Parathyroid adenoma (tissue), 2 donors: ENCODE measurements at regions not wholly inside any gene's neighbourhood (a gene's known extent, or its start where the extent isn't known, plus 50 kb on each side); places are given as distances from the start of the nearest gene placed in this dataset.
"Not testable (repeated sequence)": the region's sequence is repeated elsewhere in the genome, so short reads cannot be mapped to it uniquely, and the experiment has no call there.

Experiments used
- H2AFZ ChIP-seq: fragments of 300-600 bp; sonication (generic); one replicate; pipeline ENCODE4 v1.7.0; 2017; ENCODE audit warnings: antibody characterized with exemption, mild to moderate bottlenecking
- H3K27ac ChIP-seq: fragments of 300-600 bp; sonication (generic); one replicate; pipeline ENCODE4 v1.7.0; 2017
- H3K27me3 ChIP-seq: fragments of 300-600 bp; sonication (generic); one replicate; pipeline ENCODE4 v1.7.0; 2017; ENCODE audit warnings: low read length; ENCODE audit not compliant: control insufficient read depth, insufficient read depth
- H3K36me3 ChIP-seq: fragments of 300-600 bp; sonication (generic); one replicate; pipeline ENCODE4 v1.7.0; 2017; ENCODE audit warnings: low read length; ENCODE audit not compliant: control insufficient read depth, insufficient read depth
- H3K4me1 ChIP-seq: fragments of 300-600 bp; sonication (generic); one replicate; pipeline ENCODE4 v1.7.0; 2017; ENCODE audit warnings: control low read depth
- H3K4me2 ChIP-seq: fragments of 300-600 bp; sonication (generic); one replicate; pipeline ENCODE4 v1.7.0; 2017; ENCODE audit warnings: low read length
- H3K4me3 ChIP-seq: fragments of 300-600 bp; sonication (generic); one replicate; pipeline ENCODE4 v1.7.0; 2017; ENCODE audit warnings: low read depth, low read length
- H3K79me2 ChIP-seq: fragments of 300-600 bp; sonication (generic); one replicate; pipeline ENCODE4 v1.7.0; 2017; ENCODE audit warnings: control low read depth
- H3K9ac ChIP-seq: fragments of 300-600 bp; sonication (generic); one replicate; pipeline ENCODE4 v1.7.0; 2017; ENCODE audit warnings: mild to moderate bottlenecking
- H3K9me3 ChIP-seq: fragments of 300-600 bp; sonication (generic); one replicate; pipeline ENCODE4 v1.7.0; 2017; ENCODE audit warnings: low read length; ENCODE audit not compliant: control insufficient read depth
- CTCF ChIP-seq: fragments of 300-600 bp; sonication (generic); IDR thresholded peaks from one replicate; pipeline ENCODE4 v1.7.0; 2017; ENCODE audit warnings: antibody characterized with exemption, mild to moderate bottlenecking
- donor health status: primary hyperparathyroidism.

DNA sequence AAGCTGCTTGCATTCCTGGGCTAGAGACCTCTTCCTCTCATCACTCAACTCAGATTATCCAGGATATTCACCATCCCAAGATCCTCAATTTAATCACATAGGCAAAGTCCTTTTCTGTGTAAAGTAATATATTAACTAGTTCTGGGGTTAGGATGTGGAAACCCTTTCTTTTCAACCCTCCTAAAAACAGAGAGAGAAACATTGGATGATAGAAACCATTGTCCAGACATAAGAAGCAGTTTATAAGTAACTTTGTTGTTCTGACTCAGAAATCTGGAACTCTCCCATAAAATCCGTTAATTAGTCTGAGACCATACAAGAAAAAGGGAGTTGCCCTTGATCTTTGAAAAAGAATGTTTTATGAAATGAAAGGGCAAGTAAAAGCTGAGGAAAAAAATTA is 817.1 kb upstream of the CDH9 start:
- H3K27ac ChIP-seq, result no peak overlapping the region
- no peaks in the 10 kb centered on the region for H3K36me3 ChIP-seq
- H3K79me2 ChIP-seq, result no peaks in the 10 kb centered on the region
- no peaks in the 10 kb centered on the region for H3K9me3 ChIP-seq
- H3K4me1 ChIP-seq, result no peaks in the 10 kb centered on the region
- no peak overlapping the region for H2AFZ ChIP-seq
- no peak for TF ChIP-seq CTCF
- no peak overlapping the region for H3K4me2 ChIP-seq
- no peak overlapping the region for H3K4me3 ChIP-seq
- no peaks in the 10 kb centered on the region for H3K27me3 ChIP-seq
- no peak overlapping the region for H3K9ac ChIP-seq

- no peak for TF ChIP-seq CTCF
- no peaks in the 10 kb centered on the region for H3K36me3 ChIP-seq
- H3K4me1 ChIP-seq, result no peaks in the 10 kb centered on the region
Observed at GRCh38 chr5:27854243-27854852, 816.0 kb upstream of the CDH9 start.

DNA sequence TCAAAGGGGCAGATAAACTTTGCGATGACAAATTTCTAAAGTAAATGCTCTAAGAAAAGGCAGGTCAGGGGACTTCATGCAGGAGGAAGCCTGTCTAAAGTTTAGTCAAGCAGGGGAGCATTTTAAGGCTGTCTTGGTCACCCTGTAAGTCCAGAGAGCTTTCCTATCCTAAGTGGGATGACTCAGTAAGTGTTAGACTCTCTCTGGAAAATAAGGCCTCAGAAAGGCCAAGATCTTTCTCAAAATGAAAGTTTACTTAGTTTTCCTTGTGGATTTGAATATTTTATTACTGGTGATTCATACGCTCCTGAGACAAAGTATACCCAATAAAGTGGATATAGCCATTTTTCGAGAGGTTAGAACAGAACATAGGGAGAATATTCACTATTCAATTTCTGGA is 806.9 kb upstream of the CDH9 start:
- Histone ChIP-seq H2AFZ (no peak overlapping the region), H3K79me2 (no peaks in the 10 kb centered on the region), H3K27ac (no peak overlapping the region), H3K36me3 (no peaks in the 10 kb centered on the region), H3K27me3 (no peaks in the 10 kb centered on the region), H3K4me1 (no peaks in the 10 kb centered on the region), H3K9ac (no peak overlapping the region), H3K9me3 (no peaks in the 10 kb centered on the region), H3K4me3 (no peak overlapping the region), H3K4me2 (no peak overlapping the region)
- no peak for TF ChIP-seq CTCF

More at GRCh38 chr5:27854243-27854852, 816.0 kb upstream of the CDH9 start:
- Histone ChIP-seq H2AFZ (no peak overlapping the region), H3K79me2 (no peaks in the 10 kb centered on the region), H3K9ac (no peak overlapping the region), H3K9me3 (no peaks in the 10 kb centered on the region), H3K4me3 (no peak overlapping the region), H3K4me2 (no peak overlapping the region), H3K27ac (no peak overlapping the region), H3K27me3 (no peaks in the 10 kb centered on the region)

DNA sequence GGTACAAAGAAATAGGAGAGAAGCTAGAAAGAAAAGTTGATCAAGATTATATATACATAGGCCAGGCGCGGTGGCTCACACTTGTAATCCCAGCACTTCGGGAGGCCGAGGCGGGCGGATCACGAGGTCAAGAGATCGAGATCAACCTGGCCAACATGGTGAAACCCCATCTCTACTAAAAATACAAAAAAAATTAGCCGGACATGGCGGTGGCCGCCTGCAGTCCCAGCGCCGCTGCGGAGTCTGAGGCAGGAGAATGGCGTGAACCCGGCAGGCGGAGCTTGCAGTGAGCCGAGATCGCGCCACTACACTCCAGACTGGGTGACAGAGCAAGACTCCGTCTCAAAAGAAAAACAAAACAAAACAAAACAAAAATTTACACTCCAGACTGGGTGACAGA is 798.3 kb upstream of the CDH9 start:
- not testable (repeated sequence) for H3K9me3 ChIP-seq, H3K36me3 ChIP-seq, H3K79me2 ChIP-seq, H2AFZ ChIP-seq, H3K4me3 ChIP-seq, H3K27me3 ChIP-seq, H3K4me1 ChIP-seq, H3K4me2 ChIP-seq, H3K27ac ChIP-seq, H3K9ac ChIP-seq

DNA sequence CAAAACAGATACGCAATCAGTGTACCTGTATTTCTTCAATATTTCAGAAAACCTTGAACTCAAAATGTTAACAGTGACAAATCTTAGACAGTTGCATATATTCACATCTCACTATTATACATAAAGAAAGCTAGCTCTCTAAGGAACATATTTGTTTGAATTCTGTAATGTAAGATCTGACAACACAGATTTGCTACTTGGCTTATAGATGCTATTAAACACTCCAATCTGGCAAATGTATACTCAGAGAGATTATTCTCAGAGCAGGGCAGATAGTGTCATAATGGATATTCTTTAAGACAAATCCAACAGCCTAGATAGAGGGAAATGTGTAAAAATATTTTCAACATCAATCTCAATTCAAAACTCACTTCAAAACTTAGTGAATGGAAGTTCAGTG is 794.5 kb upstream of the CDH9 start:
- no peaks in the 10 kb centered on the region for H3K79me2 ChIP-seq
- no peaks in the 10 kb centered on the region for H3K27me3 ChIP-seq
- H3K27ac ChIP-seq, result no peak overlapping the region
- H3K9ac ChIP-seq, result no peak overlapping the region
- H3K36me3 ChIP-seq, result no peaks in the 10 kb centered on the region
- H3K4me3 ChIP-seq, result no peak overlapping the region
- H3K9me3 ChIP-seq, result no peaks in the 10 kb centered on the region
- H3K4me2 ChIP-seq, result no peak overlapping the region
- H2AFZ ChIP-seq, result no peak overlapping the region
- TF ChIP-seq CTCF, result no peak
- H3K4me1 ChIP-seq, result no peaks in the 10 kb centered on the region
